ENCODE measurements at regions not wholly inside any gene's neighbourhood (a gene's known extent, or its start where the extent isn't known, plus 50 kb on each side); places are given as distances from the start of the nearest gene placed in this dataset.
"Not testable (repeated sequence)": the region's sequence is repeated elsewhere in the genome, so short reads cannot be mapped to it uniquely, and the experiment has no call there.

GRCh38 chr14:105752420-105752819, 226.0 kb downstream of the TMEM121 start:
- not testable (repeated sequence) for TF ChIP-seq CTCF (IDR thresholded peaks at IDR 0.05); EP300 (IDR thresholded peaks at IDR 0.05; ENCODE audit: low read depth)
